ENCODE measurements at regions not wholly inside any gene's neighbourhood (a gene's known extent, or its start where the extent isn't known, plus 50 kb on each side); places are given as distances from the start of the nearest gene placed in this dataset.
A peak's percentile ranks its signal among the peaks of the same experiment; 100 is the strongest.
"Not testable (repeated sequence)": the region's sequence is repeated elsewhere in the genome, so short reads cannot be mapped to it uniquely, and the experiment has no call there.

GRCh38 chr9:30506749-30507148 lies 1877.7 kb upstream of the ACO1 start:
- H3K36me3 Mint-ChIP-seq (ENCODE audit: low read depth), result no peaks in the 10 kb centered on the region
- H3K4me1 Mint-ChIP-seq, result no peaks in the 10 kb centered on the region
- H3K27me3 Mint-ChIP-seq, result no peaks in the 10 kb centered on the region
- H3K27ac Mint-ChIP-seq, result no peak overlapping the region
- ATAC-seq (replicated peaks), result no peak
- H3K4me3 Mint-ChIP-seq, result no peak overlapping the region
- no peaks in the 10 kb centered on the region for H3K9me3 Mint-ChIP-seq

DNA sequence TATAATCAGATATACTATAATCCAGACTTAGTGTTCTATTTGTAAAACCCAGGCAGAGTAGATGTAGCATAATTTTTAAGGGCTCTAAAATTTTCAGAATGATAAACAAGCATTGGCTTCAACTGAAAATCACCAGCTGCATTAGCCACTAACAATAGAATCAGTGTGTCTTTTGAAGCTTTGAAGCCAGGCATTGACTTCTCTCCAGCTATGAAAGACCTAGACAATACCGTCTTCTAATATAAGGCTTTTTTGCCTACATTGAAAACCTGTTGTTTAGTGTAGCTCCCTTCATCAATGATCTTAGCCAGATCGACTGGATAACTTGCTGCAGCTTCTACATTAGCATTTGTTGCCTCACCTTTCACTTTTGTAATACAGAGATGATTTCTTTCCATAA lies 1877.3 kb upstream of the ACO1 start:
- no peaks in the 10 kb centered on the region for H3K36me3 Mint-ChIP-seq (ENCODE audit: low read depth)
- no peaks in the 10 kb centered on the region for H3K9me3 Mint-ChIP-seq
- H3K27me3 Mint-ChIP-seq, result no peaks in the 10 kb centered on the region

DNA sequence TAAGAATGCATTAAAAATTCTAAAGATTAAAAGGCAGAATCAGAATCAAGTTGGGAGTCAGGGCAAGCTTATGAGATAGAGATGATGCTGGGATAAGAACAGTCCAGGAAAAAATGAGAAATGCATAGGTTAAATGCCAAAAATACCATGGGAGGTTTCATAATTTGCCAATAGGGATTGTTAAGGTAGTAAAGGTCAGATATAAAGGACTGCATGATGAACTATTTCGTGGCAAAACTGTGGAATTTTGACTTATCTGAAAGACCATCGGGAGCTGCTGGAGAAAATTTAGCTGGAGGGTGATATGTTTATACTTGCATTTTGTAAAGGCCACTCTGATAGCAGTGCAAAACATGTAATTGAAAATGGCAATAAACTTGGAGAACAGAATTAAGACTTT lies 1872.8 kb upstream of the ACO1 start:
- Mint-ChIP-seq H3K4me3 (no peak overlapping the region), H3K27me3 (no peaks in the 10 kb centered on the region), H3K4me1 (no peaks in the 10 kb centered on the region), H3K36me3 (ENCODE audit: low read depth) (no peaks in the 10 kb centered on the region), H3K27ac (no peak overlapping the region), H3K9me3 (no peaks in the 10 kb centered on the region)
- ATAC-seq (replicated peaks), result no peak

More for the DNA sequence above, 1877.3 kb upstream of the ACO1 start:
- Mint-ChIP-seq H3K4me3 (no peak overlapping the region), H3K27ac (no peak overlapping the region), H3K4me1 (no peaks in the 10 kb centered on the region)
- ATAC-seq (replicated peaks), result no peak

GRCh38 chr9:30519166-30519565 lies 1865.3 kb upstream of the ACO1 start:
- Mint-ChIP-seq H3K9me3 (no peaks in the 10 kb centered on the region), H3K27ac (no peak overlapping the region), H3K36me3 (ENCODE audit: low read depth) (no peaks in the 10 kb centered on the region), H3K4me1 (no peaks in the 10 kb centered on the region), H3K4me3 (no peak overlapping the region), H3K27me3 (no peaks in the 10 kb centered on the region)
- ATAC-seq (replicated peaks), result no peak

DNA sequence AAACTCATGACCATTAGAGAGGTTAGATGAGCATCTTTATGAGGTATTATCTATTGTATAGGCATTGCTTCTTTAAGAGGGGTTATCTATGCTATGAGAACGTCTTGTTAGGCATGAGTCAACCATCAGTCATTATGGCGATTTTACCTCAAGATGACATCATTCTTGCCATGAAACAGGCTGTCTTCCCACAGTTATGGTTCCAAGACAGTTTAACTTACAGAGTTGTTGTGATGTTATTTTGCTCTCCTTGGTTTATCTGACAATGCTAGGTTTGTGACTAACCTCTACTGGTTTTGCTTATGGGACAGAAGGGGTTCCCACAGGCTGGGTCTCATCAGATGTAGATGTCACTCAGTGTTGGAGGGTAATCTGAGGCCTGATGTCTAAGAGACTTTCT lies 1864.7 kb upstream of the ACO1 start:
- Mint-ChIP-seq H3K27me3 (no peaks in the 10 kb centered on the region), H3K27ac (no peak overlapping the region), H3K4me1 (no peaks in the 10 kb centered on the region), H3K4me3 (no peak overlapping the region), H3K9me3 (no peaks in the 10 kb centered on the region), H3K36me3 (ENCODE audit: low read depth) (no peaks in the 10 kb centered on the region)
- peak; percentile 72 for ATAC-seq (replicated peaks)

- no peak overlapping the region for H3K4me3 Mint-ChIP-seq
- ATAC-seq (replicated peaks), result no peak
- no peak overlapping the region for H3K27ac Mint-ChIP-seq
- H3K36me3 Mint-ChIP-seq (ENCODE audit: low read depth), result no peaks in the 10 kb centered on the region
- no peaks in the 10 kb centered on the region for H3K27me3 Mint-ChIP-seq
- H3K4me1 Mint-ChIP-seq, result no peaks in the 10 kb centered on the region
- H3K9me3 Mint-ChIP-seq, result no peaks in the 10 kb centered on the region
These were observed 1862.4 kb upstream of the ACO1 start for GRCh38 chr9:30522061-30522460.

- ATAC-seq (replicated peaks), result no peak
- Mint-ChIP-seq H3K4me3 (no peak overlapping the region), H3K4me1 (no peaks in the 10 kb centered on the region), H3K9me3 (no peaks in the 10 kb centered on the region), H3K36me3 (ENCODE audit: low read depth) (no peaks in the 10 kb centered on the region), H3K27me3 (no peaks in the 10 kb centered on the region), H3K27ac (no peak overlapping the region)
These were observed 1862.0 kb upstream of the ACO1 start for GRCh38 chr9:30522486-30522885.

GRCh38 chr9:30524311-30524710 lies 1860.1 kb upstream of the ACO1 start:
- H3K4me3 Mint-ChIP-seq, result no peak overlapping the region
- H3K4me1 Mint-ChIP-seq, result no peaks in the 10 kb centered on the region
- no peak for ATAC-seq (replicated peaks)
- H3K9me3 Mint-ChIP-seq, result no peaks in the 10 kb centered on the region
- no peaks in the 10 kb centered on the region for H3K36me3 Mint-ChIP-seq (ENCODE audit: low read depth)
- no peaks in the 10 kb centered on the region for H3K27me3 Mint-ChIP-seq
- H3K27ac Mint-ChIP-seq, result no peak overlapping the region

GRCh38 chr9:30534455-30534854 lies 1850.0 kb upstream of the ACO1 start:
- H3K4me1 Mint-ChIP-seq, result no peaks in the 10 kb centered on the region
- no peaks in the 10 kb centered on the region for H3K9me3 Mint-ChIP-seq
- no peaks in the 10 kb centered on the region for H3K36me3 Mint-ChIP-seq (ENCODE audit: low read depth)
- no peak for ATAC-seq (replicated peaks)
- H3K4me3 Mint-ChIP-seq, result no peak overlapping the region
- H3K27me3 Mint-ChIP-seq, result no peaks in the 10 kb centered on the region
- H3K27ac Mint-ChIP-seq, result no peak overlapping the region

DNA sequence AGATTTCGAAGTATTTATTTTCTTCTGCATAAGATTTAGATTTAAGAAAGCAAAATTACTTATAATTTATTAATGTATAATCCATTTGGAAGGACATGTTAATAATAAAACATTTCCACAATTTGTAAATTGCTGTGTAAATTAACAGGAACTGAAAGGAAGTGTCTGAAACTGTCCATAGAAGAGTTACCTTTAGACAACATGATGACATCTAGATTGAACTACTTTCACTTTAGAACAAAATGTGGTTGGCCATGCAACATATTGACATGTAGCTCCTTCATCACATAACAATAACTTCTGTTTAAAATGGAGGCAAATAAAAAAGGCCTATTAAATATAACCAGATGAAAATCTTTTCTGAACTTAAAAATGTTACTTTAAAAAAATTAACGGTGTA lies 1849.5 kb upstream of the ACO1 start:
- H3K27me3 Mint-ChIP-seq, result no peaks in the 10 kb centered on the region
- H3K27ac Mint-ChIP-seq, result no peak overlapping the region
- ATAC-seq (replicated peaks), result no peak
- no peaks in the 10 kb centered on the region for H3K9me3 Mint-ChIP-seq
- H3K4me1 Mint-ChIP-seq, result no peaks in the 10 kb centered on the region
- no peak overlapping the region for H3K4me3 Mint-ChIP-seq
- H3K36me3 Mint-ChIP-seq (ENCODE audit: low read depth), result no peaks in the 10 kb centered on the region

DNA sequence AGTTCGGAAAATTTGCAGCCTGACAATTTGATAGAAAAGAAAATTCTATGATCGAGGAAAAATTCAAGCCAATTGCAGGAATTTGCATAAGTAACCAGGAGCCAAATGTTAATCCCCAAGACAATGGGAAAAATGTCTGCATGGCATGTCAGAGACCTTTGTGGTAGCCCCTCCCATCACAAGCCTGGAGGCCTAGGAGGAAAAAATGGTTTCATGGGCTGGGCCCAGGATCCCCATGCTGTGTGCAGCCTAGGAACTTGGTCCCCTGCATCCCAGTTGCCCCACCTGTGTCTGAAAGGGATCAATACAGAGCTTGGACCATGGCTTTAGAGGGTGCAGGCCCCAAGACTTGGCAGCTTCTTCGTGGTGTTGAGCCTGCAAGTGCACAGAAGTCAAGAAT lies 1847.9 kb upstream of the ACO1 start:
- Mint-ChIP-seq H3K9me3 (no peaks in the 10 kb centered on the region), H3K27ac (no peak overlapping the region), H3K4me1 (no peaks in the 10 kb centered on the region), H3K4me3 (no peak overlapping the region), H3K27me3 (no peaks in the 10 kb centered on the region), H3K36me3 (ENCODE audit: low read depth) (no peaks in the 10 kb centered on the region)
- ATAC-seq (replicated peaks), result no peak

DNA sequence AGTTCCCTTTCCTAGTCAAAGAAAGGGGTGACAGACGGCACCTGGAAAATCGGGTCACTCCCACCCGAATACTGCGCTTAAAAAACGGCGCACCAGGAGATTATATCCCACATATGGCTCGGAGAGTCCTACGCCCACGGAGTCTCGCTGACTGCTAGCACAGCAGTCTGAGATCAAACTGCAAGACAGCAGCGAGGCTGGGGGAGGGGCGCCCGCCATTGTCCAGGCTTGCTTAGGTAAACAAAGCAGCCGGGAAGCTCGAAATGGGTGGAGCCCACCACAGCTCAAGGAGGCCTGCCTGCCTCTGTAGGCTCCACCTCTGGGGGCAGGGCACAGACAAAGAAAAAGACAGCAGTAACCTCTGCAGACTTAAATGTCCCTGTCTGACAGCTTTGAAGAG lies 1844.7 kb upstream of the ACO1 start:
- H3K36me3 Mint-ChIP-seq (ENCODE audit: low read depth); ATAC-seq (replicated peaks); H3K4me3 Mint-ChIP-seq; H3K9me3 Mint-ChIP-seq; H3K27ac Mint-ChIP-seq; H3K27me3 Mint-ChIP-seq; H3K4me1 Mint-ChIP-seq: not testable (repeated sequence)

DNA sequence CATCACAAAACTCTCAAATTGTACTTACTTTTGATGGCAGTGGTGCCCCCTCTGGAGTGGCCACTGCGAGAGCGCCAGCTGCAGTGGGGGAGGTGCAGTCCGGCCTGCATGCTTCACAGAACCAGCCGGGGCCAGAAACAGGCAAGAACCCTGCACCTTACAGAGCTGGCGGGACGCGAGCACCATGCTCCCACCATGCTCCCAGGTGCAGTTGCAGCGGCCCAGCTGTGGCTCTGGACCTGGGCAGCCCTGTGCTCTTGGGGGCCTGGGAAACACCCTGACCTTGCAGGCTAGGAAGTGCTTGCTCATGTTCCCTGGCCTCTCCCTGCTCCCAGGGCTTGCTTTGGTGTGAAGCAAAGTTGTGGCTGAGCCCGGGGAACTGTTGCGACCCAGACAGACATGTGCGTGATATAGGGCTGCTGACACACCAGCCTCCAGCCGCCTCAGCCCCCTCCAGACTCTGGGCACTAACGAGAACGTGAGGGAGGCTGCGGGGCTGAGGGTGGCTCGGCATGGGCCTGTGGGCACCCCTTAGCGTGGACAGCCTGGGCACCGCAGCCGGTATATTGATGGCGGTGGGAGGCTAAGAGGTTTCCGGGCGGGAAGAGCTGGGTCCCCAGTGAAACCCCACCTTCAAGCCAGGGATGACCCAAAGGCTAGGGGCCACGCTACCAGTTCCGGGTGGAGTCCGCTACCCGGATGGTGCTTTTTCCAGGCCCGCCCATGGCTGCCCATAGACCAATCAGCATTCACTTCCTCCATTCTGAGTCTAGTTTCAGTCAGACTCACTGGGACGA lies 1809.9 kb upstream of the ACO1 start:
- Mint-ChIP-seq H3K36me3 (ENCODE audit: low read depth) (no peaks in the 10 kb centered on the region), H3K4me3 (no peak overlapping the region), H3K9me3 (no peaks in the 10 kb centered on the region), H3K27me3 (no peaks in the 10 kb centered on the region), H3K4me1 (no peaks in the 10 kb centered on the region), H3K27ac (no peak overlapping the region)
- no peak for ATAC-seq (replicated peaks)

DNA sequence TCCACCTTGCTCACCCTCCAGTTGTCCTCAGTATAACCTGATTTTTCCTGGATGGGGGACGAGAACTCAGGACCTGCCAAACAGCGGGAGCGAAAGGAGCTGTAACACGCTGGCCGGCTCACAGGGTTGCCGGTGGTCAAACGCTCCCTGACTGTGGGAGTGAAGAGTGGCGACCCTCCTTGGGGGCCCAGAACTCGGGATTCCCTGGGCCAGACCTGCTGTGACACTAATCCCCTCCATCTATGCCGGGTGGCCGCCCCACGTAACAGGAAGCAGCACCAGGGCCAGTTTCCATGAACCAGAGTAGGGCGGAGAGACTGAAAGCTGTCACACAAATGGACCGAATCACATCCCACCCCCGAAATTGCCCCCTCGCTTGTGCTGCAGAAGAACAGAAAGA lies 1809.2 kb upstream of the ACO1 start:
- H3K27me3 Mint-ChIP-seq, result no peaks in the 10 kb centered on the region
- H3K27ac Mint-ChIP-seq, result no peak overlapping the region

GRCh38 chr9:30575691-30576090 lies 1808.8 kb upstream of the ACO1 start:
- no peak for ATAC-seq (replicated peaks)
- no peak overlapping the region for H3K27ac Mint-ChIP-seq
- H3K9me3 Mint-ChIP-seq, result no peaks in the 10 kb centered on the region
- no peaks in the 10 kb centered on the region for H3K27me3 Mint-ChIP-seq
- H3K4me1 Mint-ChIP-seq, result no peaks in the 10 kb centered on the region
- no peaks in the 10 kb centered on the region for H3K36me3 Mint-ChIP-seq (ENCODE audit: low read depth)
- H3K4me3 Mint-ChIP-seq, result no peak overlapping the region

More for the DNA sequence above, 1809.2 kb upstream of the ACO1 start:
- H3K4me1 Mint-ChIP-seq, result no peaks in the 10 kb centered on the region
- ATAC-seq (replicated peaks), result no peak
- H3K4me3 Mint-ChIP-seq, result no peak overlapping the region
- H3K9me3 Mint-ChIP-seq, result no peaks in the 10 kb centered on the region
- H3K36me3 Mint-ChIP-seq (ENCODE audit: low read depth), result no peaks in the 10 kb centered on the region

DNA sequence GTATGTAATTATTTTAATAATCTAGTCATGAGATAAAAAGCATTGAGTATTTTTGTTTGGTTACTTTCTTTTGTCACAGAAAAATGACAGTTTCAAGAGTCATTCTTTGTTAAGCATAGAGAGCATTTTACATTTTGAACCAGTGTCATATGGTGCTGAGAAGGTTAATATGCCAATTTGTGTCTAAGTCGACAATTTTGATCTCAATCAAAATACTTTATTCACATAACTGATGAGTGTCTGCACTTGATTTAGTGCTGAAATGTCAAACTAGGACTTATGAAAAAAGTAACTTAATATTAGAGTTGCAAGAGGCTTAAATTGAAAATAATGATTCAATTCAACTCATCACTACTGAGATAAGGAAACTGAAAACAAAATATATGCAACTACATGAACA lies 1804.6 kb upstream of the ACO1 start:
- Mint-ChIP-seq H3K27ac (no peak overlapping the region), H3K4me3 (no peak overlapping the region), H3K9me3 (no peaks in the 10 kb centered on the region), H3K4me1 (no peaks in the 10 kb centered on the region), H3K36me3 (ENCODE audit: low read depth) (no peaks in the 10 kb centered on the region), H3K27me3 (no peaks in the 10 kb centered on the region)
- no peak for ATAC-seq (replicated peaks)

Measured in activated T-helper 17 cell treated with anti-CD3 and anti-CD28 coated beads, Interleukin-2, amount 50 U/mL, for 72 hours (primary cell).